Stimulated activated CD8-positive, alpha-beta memory T cell treated with anti-CD3 and anti-CD28 coated beads, Interleukin-4, amount 100 ng/mL, for 48 hours (primary cell): ENCODE measurements at regions not wholly inside any gene's neighbourhood (a gene's known extent, or its start where the extent isn't known, plus 50 kb on each side); places are given as distances from the start of the nearest gene placed in this dataset.

Experiments
- DNase-seq: peaks from one replicate; pipeline ENCODE4 v3.0.0-alpha.2; 2020

GRCh38 chr22:49181431-49181830 lies 646.2 kb downstream of the BRD1 start:
- DNase-seq: no peak

GRCh38 chr22:49180683-49181024 lies 647.0 kb downstream of the BRD1 start:
- DNase-seq: no peak

GRCh38 chr22:49179886-49180682 lies 647.6 kb downstream of the BRD1 start:
- no peak for DNase-seq

GRCh38 chr22:49179175-49179574 lies 648.5 kb downstream of the BRD1 start:
- no peak for DNase-seq

- no peak for DNase-seq
Observed at GRCh38 chr22:49178246-49179005, 649.2 kb downstream of the BRD1 start.

- DNase-seq: no peak
Observed at GRCh38 chr22:49177666-49178065, 650.0 kb downstream of the BRD1 start.

- no peak for DNase-seq
Observed at GRCh38 chr22:49176956-49177355, 650.7 kb downstream of the BRD1 start.

GRCh38 chr22:49170053-49170452 lies 657.6 kb downstream of the BRD1 start:
- DNase-seq: no peak

GRCh38 chr22:49169074-49169744 lies 658.5 kb downstream of the BRD1 start:
- no peak for DNase-seq

GRCh38 chr22:49168219-49168813 lies 659.4 kb downstream of the BRD1 start:
- no peak for DNase-seq

GRCh38 chr22:49166746-49167145 lies 660.9 kb downstream of the BRD1 start:
- no peak for DNase-seq

GRCh38 chr22:49166211-49166610 lies 661.5 kb downstream of the BRD1 start:
- DNase-seq: no peak

- no peak for DNase-seq
Observed at GRCh38 chr22:49164773-49165320, 662.8 kb downstream of the BRD1 start.

- no peak for DNase-seq
Observed at GRCh38 chr22:49163960-49164690, 663.5 kb downstream of the BRD1 start.

GRCh38 chr22:49163258-49163959 lies 664.3 kb downstream of the BRD1 start:
- DNase-seq: no peak

GRCh38 chr22:49162841-49163240 lies 664.8 kb downstream of the BRD1 start:
- DNase-seq: no peak

GRCh38 chr22:49161002-49161850 lies 666.4 kb downstream of the BRD1 start:
- DNase-seq: no peak

- DNase-seq: no peak
Observed at GRCh38 chr22:49160261-49161001, 667.2 kb downstream of the BRD1 start.

- DNase-seq: no peak
Observed at GRCh38 chr22:49159711-49160110, 668.0 kb downstream of the BRD1 start.
